ENCODE measurements at regions not wholly inside any gene's neighbourhood (a gene's known extent, or its start where the extent isn't known, plus 50 kb on each side); places are given as distances from the start of the nearest gene placed in this dataset.
A peak's percentile ranks its signal among the peaks of the same experiment; 100 is the strongest.

- DNase-seq (ENCODE audit: low read depth): no peak
- TF ChIP-seq CTCF (conservative IDR thresholded peaks at IDR 0.05; ENCODE audit: low read length): no peak
- H3K4me3 ChIP-seq (ENCODE audit: low read length): no peak overlapping the region
Observed at GRCh38 chr5:24899180-24899579, 254.4 kb upstream of the CDH10 start.

GRCh38 chr5:24864244-24864643 is 219.5 kb upstream of the CDH10 start:
- H3K4me3 ChIP-seq (ENCODE audit: low read length): no peak overlapping the region
- no peak for TF ChIP-seq CTCF (conservative IDR thresholded peaks at IDR 0.05; ENCODE audit: low read length)
- DNase-seq (ENCODE audit: low read depth): no peak

- no peak overlapping the region for H3K4me3 ChIP-seq (ENCODE audit: low read length)
- TF ChIP-seq CTCF (conservative IDR thresholded peaks at IDR 0.05; ENCODE audit: low read length): no peak
- no peak for DNase-seq (ENCODE audit: low read depth)
Observed at GRCh38 chr5:24862117-24862516, 217.3 kb upstream of the CDH10 start.

- H3K4me3 ChIP-seq (ENCODE audit: low read length): no peak overlapping the region
- no peak for DNase-seq (ENCODE audit: low read depth)
- TF ChIP-seq CTCF (conservative IDR thresholded peaks at IDR 0.05; ENCODE audit: low read length): no peak
Observed at GRCh38 chr5:24855485-24855884, 210.7 kb upstream of the CDH10 start.

GRCh38 chr5:24854850-24855249 is 210.1 kb upstream of the CDH10 start:
- DNase-seq (ENCODE audit: low read depth): peak; percentile 35
- no peak for TF ChIP-seq CTCF (conservative IDR thresholded peaks at IDR 0.05; ENCODE audit: low read length)
- no peak overlapping the region for H3K4me3 ChIP-seq (ENCODE audit: low read length)

- H3K4me3 ChIP-seq (ENCODE audit: low read length): no peak overlapping the region
- no peak for TF ChIP-seq CTCF (conservative IDR thresholded peaks at IDR 0.05; ENCODE audit: low read length)
- DNase-seq (ENCODE audit: low read depth): no peak
Observed at GRCh38 chr5:24854350-24854749, 209.6 kb upstream of the CDH10 start.

- no peak for TF ChIP-seq CTCF (conservative IDR thresholded peaks at IDR 0.05; ENCODE audit: low read length)
- H3K4me3 ChIP-seq (ENCODE audit: low read length): no peak overlapping the region
- no peak for DNase-seq (ENCODE audit: low read depth)
Observed at GRCh38 chr5:24850926-24851486, 206.2 kb upstream of the CDH10 start.

Measured in AG10803 (cell line).